SK-N-SH (cell line): ENCODE measurements at regions not wholly inside any gene's neighbourhood (a gene's known extent, or its start where the extent isn't known, plus 50 kb on each side); places are given as distances from the start of the nearest gene placed in this dataset.

Experiments
- CHD2 ChIP-seq: fragments of 150-350 bp; IDR thresholded peaks from 2 replicates; pipeline ENCODE4 v1.6.1; 2018; ENCODE audit warnings: low read length; ENCODE audit not compliant: partially characterized antibody
- MXI1 ChIP-seq: IDR thresholded peaks from 2 replicates; pipeline ENCODE4 v1.6.1; 2012; ENCODE audit warnings: mild to moderate bottlenecking, low read depth, low read length, improper control_type of control experiment
- SIN3A ChIP-seq: IDR thresholded peaks from 2 replicates; pipeline ENCODE4 v1.6.1; 2012; ENCODE audit warnings: low read depth, mild to moderate bottlenecking, low read length, moderate library complexity, borderline replicate concordance
- TF ChIP-seq, protein P1 (sequence below): IDR thresholded peaks from 2 replicates; pipeline ENCODE4 v1.4.0; 2012; ENCODE audit warnings: low read depth
- TF ChIP-seq, protein P2 (sequence below): IDR thresholded peaks from 2 replicates; pipeline ENCODE4 v1.6.1; 2012; ENCODE audit warnings: mild to moderate bottlenecking, low read depth, low read length, moderate library complexity

DNA sequence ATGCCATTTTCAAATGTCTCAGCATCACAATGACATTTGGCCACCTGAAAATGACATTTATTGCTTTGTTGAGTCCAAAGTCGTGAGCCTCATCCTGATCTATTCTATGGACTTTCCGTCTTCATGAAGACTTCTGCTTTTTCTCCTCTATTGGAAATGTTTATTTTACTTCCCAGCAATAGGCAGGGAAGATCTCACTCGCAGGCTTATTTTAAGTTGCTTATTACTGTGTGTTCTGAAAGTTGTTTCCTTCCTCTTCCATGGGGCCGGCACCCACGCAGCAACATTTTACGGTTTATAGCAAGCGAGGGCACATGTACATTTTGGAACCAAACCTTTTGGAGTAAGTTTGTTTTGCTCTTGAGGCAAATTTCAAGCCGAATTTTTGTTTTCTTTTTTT lies 221.0 kb upstream of the KLF6 start:
- no peak for TF ChIP-seq CHD2
- TF ChIP-seq MXI1 = no peak
- TF ChIP-seq, protein P1, sequence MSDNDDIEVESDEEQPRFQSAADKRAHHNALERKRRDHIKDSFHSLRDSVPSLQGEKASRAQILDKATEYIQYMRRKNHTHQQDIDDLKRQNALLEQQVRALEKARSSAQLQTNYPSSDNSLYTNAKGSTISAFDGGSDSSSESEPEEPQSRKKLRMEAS = no peak
- TF ChIP-seq, protein P2, sequence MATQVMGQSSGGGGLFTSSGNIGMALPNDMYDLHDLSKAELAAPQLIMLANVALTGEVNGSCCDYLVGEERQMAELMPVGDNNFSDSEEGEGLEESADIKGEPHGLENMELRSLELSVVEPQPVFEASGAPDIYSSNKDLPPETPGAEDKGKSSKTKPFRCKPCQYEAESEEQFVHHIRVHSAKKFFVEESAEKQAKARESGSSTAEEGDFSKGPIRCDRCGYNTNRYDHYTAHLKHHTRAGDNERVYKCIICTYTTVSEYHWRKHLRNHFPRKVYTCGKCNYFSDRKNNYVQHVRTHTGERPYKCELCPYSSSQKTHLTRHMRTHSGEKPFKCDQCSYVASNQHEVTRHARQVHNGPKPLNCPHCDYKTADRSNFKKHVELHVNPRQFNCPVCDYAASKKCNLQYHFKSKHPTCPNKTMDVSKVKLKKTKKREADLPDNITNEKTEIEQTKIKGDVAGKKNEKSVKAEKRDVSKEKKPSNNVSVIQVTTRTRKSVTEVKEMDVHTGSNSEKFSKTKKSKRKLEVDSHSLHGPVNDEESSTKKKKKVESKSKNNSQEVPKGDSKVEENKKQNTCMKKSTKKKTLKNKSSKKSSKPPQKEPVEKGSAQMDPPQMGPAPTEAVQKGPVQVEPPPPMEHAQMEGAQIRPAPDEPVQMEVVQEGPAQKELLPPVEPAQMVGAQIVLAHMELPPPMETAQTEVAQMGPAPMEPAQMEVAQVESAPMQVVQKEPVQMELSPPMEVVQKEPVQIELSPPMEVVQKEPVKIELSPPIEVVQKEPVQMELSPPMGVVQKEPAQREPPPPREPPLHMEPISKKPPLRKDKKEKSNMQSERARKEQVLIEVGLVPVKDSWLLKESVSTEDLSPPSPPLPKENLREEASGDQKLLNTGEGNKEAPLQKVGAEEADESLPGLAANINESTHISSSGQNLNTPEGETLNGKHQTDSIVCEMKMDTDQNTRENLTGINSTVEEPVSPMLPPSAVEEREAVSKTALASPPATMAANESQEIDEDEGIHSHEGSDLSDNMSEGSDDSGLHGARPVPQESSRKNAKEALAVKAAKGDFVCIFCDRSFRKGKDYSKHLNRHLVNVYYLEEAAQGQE = no peak
- TF ChIP-seq SIN3A = no peak
